ENCODE measurements at regions not wholly inside any gene's neighbourhood (a gene's known extent, or its start where the extent isn't known, plus 50 kb on each side); places are given as distances from the start of the nearest gene placed in this dataset.

DNA sequence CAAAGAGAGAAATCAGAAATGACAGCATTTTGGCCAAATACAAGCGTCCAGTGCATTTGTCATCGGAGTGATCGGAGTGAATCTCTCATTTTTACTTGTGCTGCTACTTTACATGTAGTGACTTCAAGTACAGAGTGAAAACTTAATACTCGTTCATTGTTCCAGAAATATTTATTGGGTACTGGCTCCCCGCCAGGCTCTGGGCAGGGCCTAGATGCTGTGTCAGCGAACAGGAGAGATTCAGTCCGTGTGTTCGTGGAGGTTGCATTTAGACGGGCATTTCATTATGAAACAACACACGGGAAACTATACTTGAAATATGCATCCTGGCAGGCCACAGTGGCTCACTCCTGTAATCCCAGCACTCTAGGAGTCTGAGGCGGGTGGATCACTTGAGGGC is 727.2 kb upstream of the RBFOX1 start:
- TF ChIP-seq, protein P1, sequence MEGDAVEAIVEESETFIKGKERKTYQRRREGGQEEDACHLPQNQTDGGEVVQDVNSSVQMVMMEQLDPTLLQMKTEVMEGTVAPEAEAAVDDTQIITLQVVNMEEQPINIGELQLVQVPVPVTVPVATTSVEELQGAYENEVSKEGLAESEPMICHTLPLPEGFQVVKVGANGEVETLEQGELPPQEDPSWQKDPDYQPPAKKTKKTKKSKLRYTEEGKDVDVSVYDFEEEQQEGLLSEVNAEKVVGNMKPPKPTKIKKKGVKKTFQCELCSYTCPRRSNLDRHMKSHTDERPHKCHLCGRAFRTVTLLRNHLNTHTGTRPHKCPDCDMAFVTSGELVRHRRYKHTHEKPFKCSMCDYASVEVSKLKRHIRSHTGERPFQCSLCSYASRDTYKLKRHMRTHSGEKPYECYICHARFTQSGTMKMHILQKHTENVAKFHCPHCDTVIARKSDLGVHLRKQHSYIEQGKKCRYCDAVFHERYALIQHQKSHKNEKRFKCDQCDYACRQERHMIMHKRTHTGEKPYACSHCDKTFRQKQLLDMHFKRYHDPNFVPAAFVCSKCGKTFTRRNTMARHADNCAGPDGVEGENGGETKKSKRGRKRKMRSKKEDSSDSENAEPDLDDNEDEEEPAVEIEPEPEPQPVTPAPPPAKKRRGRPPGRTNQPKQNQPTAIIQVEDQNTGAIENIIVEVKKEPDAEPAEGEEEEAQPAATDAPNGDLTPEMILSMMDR (IDR thresholded peaks at IDR 0.05): no peak
- TF ChIP-seq POLR2A (IDR thresholded peaks at IDR 0.05): no peak
